HG02763 (cell line): ENCODE measurements at regions not wholly inside any gene's neighbourhood (a gene's known extent, or its start where the extent isn't known, plus 50 kb on each side); places are given as distances from the start of the nearest gene placed in this dataset.
"Not testable (repeated sequence)": the region's sequence is repeated elsewhere in the genome, so short reads cannot be mapped to it uniquely, and the experiment has no call there.

Experiments used
- ATAC-seq: cut with Tn5 transposase; IDR thresholded peaks from one replicate; pipeline ENCODE4 v1.9.1; 2021; ENCODE audit warnings: mild to moderate bottlenecking, moderate library complexity; ENCODE audit not compliant: unreplicated experiment

DNA sequence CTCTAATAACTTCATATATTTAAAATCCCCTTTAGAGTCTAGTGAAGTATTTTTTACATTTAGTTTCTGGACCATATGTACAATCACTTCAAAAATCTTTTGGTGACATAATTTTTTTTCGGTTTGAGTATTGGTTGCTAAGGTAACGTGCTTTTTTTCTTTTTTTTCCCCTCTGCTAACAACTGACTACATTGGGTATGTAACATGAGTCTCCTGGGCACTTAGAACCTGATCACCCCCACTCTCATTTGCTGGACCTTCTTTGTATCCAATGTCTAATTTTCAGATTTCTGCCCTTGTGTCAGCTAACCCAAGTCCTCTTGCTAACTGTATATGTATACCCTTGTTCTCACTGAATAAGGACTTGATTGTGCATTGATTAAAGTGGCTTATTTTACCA is 592.9 kb upstream of the FLRT2 start:
- no peak for ATAC-seq

DNA sequence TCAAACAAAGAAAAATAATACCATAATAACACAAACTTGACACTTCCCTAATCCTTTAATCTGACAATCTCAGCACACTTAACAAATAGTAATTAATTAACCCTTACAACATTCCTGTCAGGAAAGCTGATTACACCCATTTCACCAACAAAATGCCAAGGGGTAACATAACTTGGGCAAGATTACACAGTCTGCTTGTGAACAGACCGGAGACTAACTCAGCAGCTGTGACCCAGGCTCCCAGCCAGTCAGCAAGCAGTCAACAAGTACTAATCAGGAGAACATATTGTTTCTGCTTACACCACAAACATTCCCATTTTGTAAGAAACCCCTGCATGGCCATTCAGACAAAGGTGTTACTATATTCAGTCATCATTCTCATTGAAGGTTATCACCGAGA is 592.5 kb upstream of the FLRT2 start:
- ATAC-seq, result no peak

DNA sequence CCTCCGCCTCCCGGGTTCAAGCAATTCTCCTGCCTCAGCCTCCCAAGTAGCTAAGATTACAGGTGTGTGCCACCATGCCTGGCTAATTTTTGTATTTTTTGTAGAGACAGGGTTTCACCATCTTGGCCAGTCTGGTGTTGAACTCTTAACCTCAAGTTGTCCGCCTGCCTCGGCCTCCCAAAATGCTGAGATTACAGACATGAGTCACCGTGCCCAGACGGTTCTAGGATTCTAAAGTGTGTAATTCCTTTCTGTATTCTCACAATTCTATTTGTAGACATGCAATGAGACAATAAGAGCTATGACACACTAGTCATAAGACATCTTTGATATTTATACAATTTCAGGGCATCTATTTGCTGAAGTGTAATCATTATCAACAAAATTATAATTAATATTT is 585.0 kb upstream of the FLRT2 start:
- not testable (repeated sequence) for ATAC-seq

DNA sequence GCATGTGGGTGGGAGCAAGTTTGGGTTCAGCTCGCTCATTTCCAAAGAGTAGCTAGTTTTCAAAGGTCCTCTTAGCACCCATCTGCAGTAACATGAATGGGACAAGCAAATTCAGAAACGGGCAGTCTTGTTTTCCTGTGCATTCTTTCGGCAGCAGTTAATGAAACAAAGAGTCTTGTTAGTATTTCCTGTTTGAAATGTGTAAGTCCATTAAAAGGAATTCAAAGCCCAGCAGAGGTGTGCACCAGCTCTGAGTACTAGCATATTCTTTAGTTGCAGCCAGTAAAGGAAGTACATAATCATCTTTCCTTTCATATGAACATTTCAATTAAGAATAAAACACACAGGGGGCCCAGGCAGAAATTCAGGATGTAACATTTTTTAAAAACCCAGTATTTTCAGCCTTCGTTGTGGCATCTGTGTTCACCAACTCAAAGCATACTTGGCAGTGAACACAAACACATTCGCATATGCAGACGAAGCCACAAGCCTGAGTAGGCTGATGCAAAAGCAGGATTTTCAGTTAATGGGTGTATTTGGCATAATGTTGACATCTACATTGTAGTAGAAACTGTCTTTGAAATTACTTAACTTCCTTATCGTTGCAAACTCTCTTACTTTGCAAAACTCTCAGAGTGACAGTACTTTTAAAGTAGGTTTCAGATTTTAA is 570.0 kb upstream of the FLRT2 start:
- ATAC-seq, result no peak

DNA sequence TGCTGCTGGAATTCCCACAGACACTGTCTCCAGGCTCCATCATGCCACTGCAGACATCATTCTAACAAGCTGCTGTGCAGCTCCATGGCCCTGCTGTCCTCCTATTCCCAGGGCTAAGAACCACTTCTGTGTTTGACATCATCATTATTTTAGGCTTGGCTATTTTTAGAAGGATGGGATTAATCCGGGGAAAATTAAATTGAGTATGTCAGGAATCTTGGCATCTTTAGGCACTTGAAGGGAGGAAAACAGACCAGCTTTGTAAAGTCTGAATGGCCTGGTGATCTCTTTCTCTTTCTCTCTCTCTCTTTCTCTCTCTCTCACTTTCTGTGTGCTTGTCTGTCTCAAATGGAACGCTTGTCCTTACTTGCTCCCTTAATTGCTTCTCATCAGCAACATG is 568.3 kb upstream of the FLRT2 start:
- ATAC-seq, result no peak

DNA sequence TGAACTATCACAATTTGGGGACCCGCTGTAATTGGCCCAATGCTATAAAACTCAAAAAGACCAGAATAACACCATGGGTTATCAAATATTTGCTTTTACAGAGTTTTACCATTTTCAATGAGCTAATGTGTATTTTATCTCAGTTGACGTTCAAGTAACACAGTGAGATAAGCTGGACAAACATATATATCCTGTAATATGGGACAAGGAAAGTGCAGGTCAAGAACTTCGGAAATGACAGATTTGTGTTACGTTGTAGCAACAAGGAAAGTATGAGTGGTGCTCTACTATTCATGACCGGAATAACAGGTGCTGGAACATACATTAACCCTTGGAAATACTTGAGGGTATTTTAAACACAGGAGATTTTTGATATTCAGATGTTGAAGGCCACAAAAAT is 566.4 kb upstream of the FLRT2 start:
- no peak for ATAC-seq

DNA sequence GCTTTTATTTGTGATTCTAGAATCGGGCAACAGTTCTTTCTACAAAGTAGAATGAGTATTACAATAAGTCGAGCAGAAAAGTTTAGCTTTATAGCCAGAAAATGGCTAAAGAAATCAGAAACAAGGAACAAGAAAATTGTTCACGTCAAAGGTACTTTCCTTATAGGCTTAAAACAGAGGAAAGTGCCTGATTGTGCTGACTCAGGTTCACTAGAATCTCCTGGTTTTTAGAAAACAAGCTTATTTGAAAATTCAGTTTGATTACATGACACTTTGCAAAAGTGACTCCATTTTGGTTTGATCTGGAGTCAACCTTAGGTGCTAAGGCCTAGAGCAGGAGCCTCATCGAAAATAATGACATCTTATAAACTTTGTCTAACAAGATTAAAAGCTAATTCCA is 564.7 kb upstream of the FLRT2 start:
- ATAC-seq, result no peak

DNA sequence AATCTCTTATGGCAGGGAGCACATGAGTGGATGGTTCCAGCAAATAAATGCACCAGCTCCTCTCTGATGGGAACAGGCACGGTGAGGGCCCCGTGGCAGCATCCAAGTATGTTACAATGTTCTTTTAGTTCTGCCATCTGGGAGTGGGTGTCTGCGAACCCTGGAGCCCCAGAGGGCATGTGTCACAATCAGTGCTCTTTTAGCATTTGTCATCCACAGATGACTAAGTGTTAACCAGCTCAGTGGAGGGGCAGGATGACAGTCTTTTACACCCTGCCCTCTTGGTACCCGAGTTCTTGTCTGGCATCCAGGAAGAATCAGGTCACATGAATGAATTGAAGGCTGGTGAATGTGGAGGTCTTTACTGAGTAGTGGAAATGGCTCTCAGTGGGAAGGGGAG is 560.4 kb upstream of the FLRT2 start:
- no peak for ATAC-seq

DNA sequence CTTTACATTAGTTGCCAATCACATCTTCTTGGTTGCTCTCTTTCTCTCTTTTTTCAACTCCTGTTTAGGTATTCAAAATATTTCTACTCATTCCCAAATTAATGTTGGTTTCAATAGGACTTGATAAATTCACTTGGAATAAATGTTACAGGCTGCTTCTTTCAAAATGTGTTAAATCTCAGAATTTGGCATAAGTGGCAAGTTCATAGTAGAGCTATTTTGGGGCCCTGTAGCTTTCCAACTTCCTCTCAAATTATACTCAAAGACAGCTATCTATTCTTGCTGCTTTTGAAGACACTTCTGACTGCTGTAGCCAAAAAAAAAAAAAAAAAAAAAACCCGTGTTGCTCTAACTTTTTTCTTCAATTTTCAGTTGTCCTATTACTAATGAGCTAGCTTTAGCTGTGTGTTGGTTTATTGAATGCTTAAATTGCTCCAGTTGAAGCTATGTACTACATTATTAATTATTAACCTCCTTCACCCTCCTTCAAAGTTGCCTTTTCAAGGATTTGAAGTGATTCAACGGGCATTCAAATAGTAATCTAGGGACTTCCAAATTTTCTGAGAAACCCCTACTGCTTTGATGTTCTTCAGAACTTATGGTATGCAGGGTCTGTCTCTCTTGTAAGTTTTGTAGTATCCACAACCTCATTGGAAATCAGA is 554.6 kb upstream of the FLRT2 start:
- ATAC-seq, result no peak

DNA sequence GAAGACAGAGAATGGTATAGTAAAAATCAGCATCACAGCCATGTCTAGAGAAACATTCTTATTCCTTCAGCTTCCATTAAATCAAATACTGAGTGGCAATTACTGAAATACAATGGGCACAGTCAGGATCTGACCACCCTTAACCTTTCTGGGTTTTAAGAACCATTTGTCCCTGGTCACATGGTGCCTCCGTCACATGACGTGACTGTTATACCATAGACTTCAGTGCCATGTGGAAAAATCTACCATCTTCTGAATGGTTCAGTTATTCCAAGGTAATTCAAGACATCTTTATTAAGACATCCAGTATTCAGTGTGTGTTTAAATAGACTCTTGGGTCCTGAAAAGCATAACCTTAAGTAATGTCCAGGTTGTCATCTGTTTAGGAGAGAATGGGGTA is 553.1 kb upstream of the FLRT2 start:
- ATAC-seq, result no peak

DNA sequence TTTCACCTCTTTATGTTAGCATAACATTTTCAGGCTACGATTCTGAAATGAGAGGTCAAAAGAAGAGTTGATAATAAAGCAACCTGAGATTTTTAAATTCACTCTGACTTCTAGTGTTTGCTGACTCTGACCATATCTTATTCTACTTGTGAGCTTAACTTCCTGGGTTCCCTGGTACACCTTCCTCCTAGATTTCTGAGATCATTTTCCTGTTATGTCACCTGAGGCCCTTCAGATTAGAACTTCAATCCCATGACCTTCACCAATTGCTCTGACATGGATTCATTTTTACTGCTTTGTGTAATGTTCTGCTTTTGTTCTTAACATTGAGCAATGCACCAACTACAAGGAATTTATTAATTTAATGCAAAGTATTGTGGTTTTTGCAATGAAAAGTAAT is 542.9 kb upstream of the FLRT2 start:
- no peak for ATAC-seq

DNA sequence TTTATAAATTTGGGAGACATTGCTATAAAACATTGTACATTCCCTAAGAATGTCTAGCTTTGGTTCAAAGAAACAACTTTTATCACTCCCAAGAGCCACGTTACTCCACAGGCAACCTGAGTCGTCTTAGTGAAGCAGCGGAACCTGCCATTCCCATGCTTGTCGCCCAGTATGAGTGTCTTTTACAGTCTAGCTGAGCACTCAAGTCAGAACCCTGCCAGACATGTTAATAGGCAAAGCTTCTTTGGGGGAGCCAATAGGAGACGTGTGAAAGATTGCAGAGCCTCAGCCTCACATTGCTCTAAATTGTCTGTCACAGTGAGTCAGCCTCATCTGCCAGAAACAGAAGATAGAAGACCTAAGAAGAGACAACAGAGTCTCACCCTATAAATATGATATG is 541.6 kb upstream of the FLRT2 start:
- no peak for ATAC-seq

DNA sequence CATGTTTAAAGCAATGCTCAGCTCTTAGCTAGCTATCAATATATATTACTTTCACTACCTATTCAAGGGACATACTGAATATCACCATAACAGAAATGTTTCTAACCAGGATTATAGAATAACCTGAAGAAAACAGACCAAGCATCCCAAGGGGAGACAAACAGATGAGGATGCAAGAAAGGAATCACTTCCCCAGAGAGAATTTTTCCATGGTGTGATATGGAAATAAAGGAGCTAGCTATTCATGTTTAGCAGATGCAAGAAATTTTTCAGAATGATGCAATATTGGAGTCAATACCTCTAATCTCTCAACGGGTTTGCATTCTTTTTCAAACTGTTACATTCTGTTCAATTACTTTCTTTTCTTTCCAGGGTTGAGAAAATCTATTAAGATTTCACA is 538.9 kb upstream of the FLRT2 start:
- ATAC-seq, result no peak

DNA sequence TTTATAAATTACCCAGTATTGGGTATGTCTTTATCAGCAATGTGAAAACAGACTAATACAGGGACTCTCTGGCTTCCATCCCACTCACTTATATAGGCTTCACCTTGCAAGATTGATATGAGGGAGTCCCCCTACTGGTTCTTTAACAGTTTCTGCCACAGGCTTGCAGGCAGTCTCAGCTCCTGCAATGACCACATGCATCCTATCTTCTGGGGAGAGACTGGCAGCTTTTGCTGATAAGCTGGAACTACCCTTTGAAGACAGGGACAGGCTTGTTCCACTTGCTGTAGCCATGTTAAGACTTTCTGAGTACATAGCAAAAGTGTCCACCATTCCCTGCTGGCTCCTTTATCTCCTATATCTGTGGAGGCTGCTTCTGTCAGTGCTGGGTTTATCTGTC is 531.7 kb upstream of the FLRT2 start:
- ATAC-seq, result no peak

DNA sequence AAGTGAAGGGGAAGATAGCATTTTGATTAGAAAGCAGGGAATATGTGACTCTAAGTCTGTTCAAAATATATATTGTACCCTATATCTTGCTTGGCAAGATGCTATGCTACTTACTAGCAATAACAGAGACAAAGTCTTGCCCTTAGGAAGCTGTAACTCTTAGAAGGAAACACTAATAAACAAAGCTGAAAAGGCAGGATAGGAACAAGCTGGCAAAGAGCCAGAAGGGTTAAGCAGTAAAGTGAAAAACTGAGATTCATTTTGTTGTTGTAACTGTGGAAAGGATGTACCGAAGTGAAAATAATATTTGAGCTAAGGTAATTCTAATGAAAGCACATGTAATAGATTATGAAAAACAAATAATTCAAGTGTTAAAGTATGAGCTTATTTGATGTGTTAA is 527.1 kb upstream of the FLRT2 start:
- ATAC-seq, result no peak

DNA sequence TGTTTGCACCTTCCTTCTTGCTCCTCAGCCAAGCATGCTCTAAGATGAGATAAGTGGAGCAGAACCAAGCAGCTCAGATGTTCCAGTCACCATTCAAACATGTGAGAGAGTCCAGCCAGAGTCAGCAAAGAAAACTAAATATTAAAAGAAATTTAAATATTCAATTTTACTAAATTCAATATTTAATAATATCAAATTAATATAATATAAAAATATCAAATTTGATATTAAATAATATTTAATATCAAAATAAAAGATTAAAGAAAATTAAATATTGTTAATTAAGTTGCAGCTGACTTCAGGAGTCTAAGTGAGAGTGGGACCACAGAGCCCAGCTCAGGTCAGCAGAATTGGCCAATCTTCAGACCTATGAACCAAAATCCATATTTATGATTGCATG is 526.1 kb upstream of the FLRT2 start:
- no peak for ATAC-seq

DNA sequence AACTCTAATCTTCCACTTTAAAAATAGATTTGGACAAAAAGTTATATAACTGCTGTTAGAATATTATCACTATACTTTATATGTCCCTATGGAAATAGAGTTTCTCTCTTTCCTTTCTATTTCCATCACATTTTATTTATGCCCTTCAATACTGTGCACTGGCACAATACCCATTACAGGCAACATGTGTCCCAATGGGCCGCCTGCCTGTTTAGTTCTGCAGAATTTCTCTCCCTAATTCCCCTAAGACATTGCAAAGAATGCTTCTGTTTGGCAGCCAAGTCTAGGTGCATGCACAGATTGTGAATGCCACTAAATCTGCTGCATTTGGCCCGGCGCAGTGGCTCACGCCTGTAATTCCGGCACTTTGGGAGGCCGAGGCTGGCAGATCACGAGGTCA is 520.4 kb upstream of the FLRT2 start:
- no peak for ATAC-seq

DNA sequence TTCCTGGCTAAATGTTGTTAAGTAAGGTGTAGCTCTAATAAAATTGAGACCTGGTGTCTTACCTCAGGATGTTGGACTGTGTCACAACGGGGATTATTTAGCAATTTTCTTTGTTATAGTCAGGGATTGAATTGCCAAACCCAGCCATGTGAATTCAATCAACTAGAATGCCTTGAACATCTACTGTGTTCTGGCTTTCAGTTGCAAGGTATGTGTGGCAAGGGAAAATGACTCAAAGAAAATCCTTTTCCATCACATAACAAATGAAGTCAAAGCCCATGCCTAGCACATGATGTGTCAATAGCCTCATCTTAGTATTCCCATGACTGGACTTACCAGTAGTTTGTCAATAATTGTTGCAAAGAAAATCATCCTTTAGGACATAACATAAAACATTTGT is 519.8 kb upstream of the FLRT2 start:
- ATAC-seq, result no peak

DNA sequence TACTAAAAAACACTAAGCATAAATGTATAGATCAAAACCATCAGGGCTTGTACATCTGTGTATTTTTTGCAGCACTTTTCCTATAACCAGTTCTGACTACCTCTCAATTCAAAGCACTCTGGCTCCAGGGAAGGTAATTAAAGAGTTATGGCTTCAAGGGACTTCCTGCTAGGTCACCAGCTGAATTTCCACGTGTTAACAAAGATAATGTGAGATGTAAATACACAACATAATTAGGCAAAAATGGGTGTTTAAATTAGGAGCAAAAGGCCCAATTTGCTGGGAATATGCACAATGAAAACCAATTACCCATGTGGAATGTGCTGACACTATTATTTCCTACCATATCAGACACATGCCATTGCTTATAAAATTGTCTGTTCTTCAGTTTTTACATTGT is 513.4 kb upstream of the FLRT2 start:
- no peak for ATAC-seq

DNA sequence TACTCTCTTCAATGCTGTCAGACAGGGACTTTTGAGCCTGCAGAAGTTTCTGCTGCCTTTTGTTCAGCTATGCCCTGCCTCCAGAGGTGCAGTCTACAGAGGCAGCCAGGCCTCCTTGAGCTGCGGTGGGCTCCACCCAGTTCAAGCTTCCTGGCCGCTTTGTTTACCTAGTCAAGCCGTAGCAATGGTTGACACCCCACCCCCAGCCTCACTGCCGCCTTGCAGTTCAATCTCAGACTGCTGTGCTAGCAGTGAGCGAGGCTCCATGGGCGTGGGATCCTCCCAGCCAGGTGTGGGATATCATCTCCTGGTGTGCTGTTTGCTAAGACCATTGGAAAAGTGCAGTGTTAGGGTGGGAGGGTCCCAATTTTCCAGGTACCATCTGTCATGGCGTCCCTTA is 506.1 kb upstream of the FLRT2 start:
- not testable (repeated sequence) for ATAC-seq

DNA sequence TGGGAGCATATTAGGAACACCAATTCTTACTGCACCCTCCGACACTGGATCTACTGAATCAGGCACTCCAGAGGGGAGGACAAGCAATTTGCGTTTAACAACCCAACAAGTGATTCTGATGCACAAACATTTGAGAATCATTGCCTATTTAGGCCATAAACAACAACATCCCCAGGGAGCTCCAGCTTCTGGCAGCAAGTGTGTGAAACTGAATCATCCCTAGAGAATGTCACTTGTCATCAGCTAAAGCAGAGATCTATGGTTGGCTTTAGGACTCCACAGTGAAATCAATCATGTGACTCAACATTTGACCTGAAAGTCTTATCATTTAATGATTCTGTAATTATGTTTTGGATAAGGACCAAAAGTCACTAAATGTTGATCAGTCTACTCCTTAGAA is 505.0 kb upstream of the FLRT2 start:
- ATAC-seq, result no peak

DNA sequence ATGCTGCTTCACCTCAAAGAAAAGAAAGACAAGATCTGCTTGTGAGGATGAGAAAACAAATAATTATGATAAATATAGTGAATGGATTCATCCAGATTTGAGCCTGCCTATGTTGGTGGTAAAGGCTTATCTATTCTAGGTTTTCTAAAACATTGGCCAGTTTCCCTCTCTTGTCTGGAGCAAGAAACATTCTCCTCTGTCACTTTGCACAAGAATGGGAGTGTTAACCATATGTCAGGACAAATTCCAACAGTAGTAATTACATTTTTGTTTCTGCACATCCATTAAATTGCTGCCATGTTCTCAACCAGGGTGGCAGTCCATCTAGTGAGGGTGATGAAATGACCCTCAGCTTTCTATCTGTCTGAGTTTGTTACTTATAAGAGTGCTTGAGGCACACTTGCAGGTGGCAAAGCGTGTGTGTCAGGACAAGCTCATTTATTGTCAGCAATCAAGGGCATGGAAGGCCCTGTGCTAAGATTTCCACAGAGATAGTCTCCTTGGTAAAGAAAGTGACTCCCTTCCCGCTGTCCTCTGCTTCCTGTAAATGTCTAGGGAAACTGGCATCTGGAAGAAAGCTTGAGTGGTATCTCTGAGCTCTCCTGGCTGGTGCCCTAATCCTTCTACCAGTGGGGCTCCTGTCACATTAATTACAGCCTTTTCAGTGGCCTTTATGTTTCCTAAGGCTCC is 502.1 kb upstream of the FLRT2 start:
- no peak for ATAC-seq
